HEK293 (cell line): ENCODE measurements at regions not wholly inside any gene's neighbourhood (a gene's known extent, or its start where the extent isn't known, plus 50 kb on each side); places are given as distances from the start of the nearest gene placed in this dataset.
A peak's percentile ranks its signal among the peaks of the same experiment; 100 is the strongest.

Experiments
- CTCF ChIA-PET: fragments of 350-600 bp; formaldehyde crosslinking; extraction: SDS; loops from one replicate; lab custom pipeline; 2021; ENCODE audit warnings: antibody characterized with exemption; lab: Yijun Ruan, JAX
- POLR2A ChIA-PET: fragments of 300-600 bp; formaldehyde crosslinking; extraction: SDS; loops from one replicate; lab custom pipeline; 2020; ENCODE audit warnings: antibody characterized with exemption, inconsistent platforms; lab: Yijun Ruan, JAX
- H3K27ac ChIP-seq: fragments of 200-500 bp; sonication (Bioruptor generic); 2 replicates; pipeline ENCODE4 v1.5.1; 2014; ENCODE audit warnings: low read depth, low read length, control low read depth, inconsistent platforms; ENCODE audit errors: extremely low read depth
- H3K36me3 ChIP-seq, 2 experiments: fragments of 200-500 bp in 1 of 2; sonication (Bioruptor generic) in 1 of 2; 1 replicate in 1 of 2; 2 replicates in 1 of 2; pipeline ENCODE4 v1.5.1; 2014 to 2017; ENCODE audit warnings: inconsistent platforms in 2 of 2, low read length in 2 of 2; ENCODE audit not compliant: control insufficient read depth in 2 of 2, insufficient read depth in 1 of 2
- H3K4me1 ChIP-seq: fragments of 200-500 bp; sonication (Bioruptor generic); 2 replicates; pipeline ENCODE4 v1.5.1; 2014; ENCODE audit warnings: mild to moderate bottlenecking, low read length, inconsistent platforms; ENCODE audit not compliant: control insufficient read depth, insufficient read depth
- H3K4me3 ChIP-seq: 2 replicates; pipeline ENCODE4 v1.5.1; 2011; ENCODE audit warnings: low read depth, mild to moderate bottlenecking, control low read depth, low read length, moderate library complexity
- H3K9me3 ChIP-seq: fragments of 200-500 bp; sonication (Bioruptor generic); 2 replicates; pipeline ENCODE4 v1.5.1; 2014; ENCODE audit warnings: low read depth, low read length, inconsistent platforms; ENCODE audit not compliant: control insufficient read depth, insufficient read depth
- FEZF1 ChIP-seq: fragments of 450-650 bp; formaldehyde crosslinking; IDR thresholded peaks from 2 replicates; pipeline ENCODE4 v1.5.1; 2016; ENCODE audit warnings: missing biosample characterization, missing genetic modification characterization
- PRDM2 ChIP-seq: fragments of 450-650 bp; formaldehyde crosslinking; IDR thresholded peaks from 2 replicates; pipeline ENCODE4 v1.5.1; 2016; ENCODE audit warnings: missing biosample characterization, missing genetic modification characterization, borderline replicate concordance
- SETDB1 ChIP-seq: IDR thresholded peaks from one replicate; pipeline ENCODE4 v1.6.1; 2017; ENCODE audit warnings: mild to moderate bottlenecking, low read length, moderate library complexity, mixed read lengths; ENCODE audit not compliant: insufficient read length
- TCF7L2 ChIP-seq: IDR thresholded peaks from 2 replicates; pipeline ENCODE4 v1.6.1; 2011; ENCODE audit warnings: low read depth, mild to moderate bottlenecking, inconsistent platforms, low read length, moderate library complexity, borderline replicate concordance
- ZBTB20 ChIP-seq: fragments of 450-650 bp; formaldehyde crosslinking; IDR thresholded peaks from 2 replicates; pipeline ENCODE4 v1.5.1; 2016; ENCODE audit warnings: missing biosample characterization, missing genetic modification characterization
- ZFP41 ChIP-seq: fragments of 450-650 bp; formaldehyde crosslinking; IDR thresholded peaks from 2 replicates; pipeline ENCODE4 v1.5.1; 2016; ENCODE audit warnings: missing biosample characterization, missing genetic modification characterization, borderline replicate concordance
- ZNF10 ChIP-seq: fragments of 450-650 bp; formaldehyde crosslinking; IDR thresholded peaks from 2 replicates; pipeline ENCODE4 v1.5.1; 2017; ENCODE audit warnings: missing biosample characterization, missing genetic modification characterization
- ZNF350 ChIP-seq: fragments of 450-650 bp; formaldehyde crosslinking; IDR thresholded peaks from 2 replicates; pipeline ENCODE4 v1.5.0; 2017; ENCODE audit warnings: missing biosample characterization, mild to moderate bottlenecking, missing genetic modification characterization
- ZNF391 ChIP-seq: fragments of 450-650 bp; formaldehyde crosslinking; IDR thresholded peaks from 2 replicates; pipeline ENCODE4 v1.5.1; 2016; ENCODE audit warnings: low read depth, missing biosample characterization, missing genetic modification characterization, borderline replicate concordance
- ZNF558 ChIP-seq: fragments of 450-650 bp; formaldehyde crosslinking; IDR thresholded peaks from 2 replicates; pipeline ENCODE4 v1.5.1; 2016; ENCODE audit warnings: missing biosample characterization, missing genetic modification characterization
- TF ChIP-seq, protein P1 (sequence below): fragments of 450-650 bp; formaldehyde crosslinking; conservative IDR thresholded peaks from 2 replicates; pipeline ENCODE4 v1.5.1; 2016; ENCODE audit warnings: low read depth, missing biosample characterization, missing genetic modification characterization
- TF ChIP-seq, protein P2 (sequence below): fragments of 450-650 bp; formaldehyde crosslinking; IDR thresholded peaks from 2 replicates; pipeline ENCODE4 v1.5.1; 2016; ENCODE audit warnings: missing biosample characterization, missing genetic modification characterization

GRCh38 chr5:27472000-27472763, 433.8 kb upstream of the CDH9 start (continued):
- TF ChIP-seq, protein P1, sequence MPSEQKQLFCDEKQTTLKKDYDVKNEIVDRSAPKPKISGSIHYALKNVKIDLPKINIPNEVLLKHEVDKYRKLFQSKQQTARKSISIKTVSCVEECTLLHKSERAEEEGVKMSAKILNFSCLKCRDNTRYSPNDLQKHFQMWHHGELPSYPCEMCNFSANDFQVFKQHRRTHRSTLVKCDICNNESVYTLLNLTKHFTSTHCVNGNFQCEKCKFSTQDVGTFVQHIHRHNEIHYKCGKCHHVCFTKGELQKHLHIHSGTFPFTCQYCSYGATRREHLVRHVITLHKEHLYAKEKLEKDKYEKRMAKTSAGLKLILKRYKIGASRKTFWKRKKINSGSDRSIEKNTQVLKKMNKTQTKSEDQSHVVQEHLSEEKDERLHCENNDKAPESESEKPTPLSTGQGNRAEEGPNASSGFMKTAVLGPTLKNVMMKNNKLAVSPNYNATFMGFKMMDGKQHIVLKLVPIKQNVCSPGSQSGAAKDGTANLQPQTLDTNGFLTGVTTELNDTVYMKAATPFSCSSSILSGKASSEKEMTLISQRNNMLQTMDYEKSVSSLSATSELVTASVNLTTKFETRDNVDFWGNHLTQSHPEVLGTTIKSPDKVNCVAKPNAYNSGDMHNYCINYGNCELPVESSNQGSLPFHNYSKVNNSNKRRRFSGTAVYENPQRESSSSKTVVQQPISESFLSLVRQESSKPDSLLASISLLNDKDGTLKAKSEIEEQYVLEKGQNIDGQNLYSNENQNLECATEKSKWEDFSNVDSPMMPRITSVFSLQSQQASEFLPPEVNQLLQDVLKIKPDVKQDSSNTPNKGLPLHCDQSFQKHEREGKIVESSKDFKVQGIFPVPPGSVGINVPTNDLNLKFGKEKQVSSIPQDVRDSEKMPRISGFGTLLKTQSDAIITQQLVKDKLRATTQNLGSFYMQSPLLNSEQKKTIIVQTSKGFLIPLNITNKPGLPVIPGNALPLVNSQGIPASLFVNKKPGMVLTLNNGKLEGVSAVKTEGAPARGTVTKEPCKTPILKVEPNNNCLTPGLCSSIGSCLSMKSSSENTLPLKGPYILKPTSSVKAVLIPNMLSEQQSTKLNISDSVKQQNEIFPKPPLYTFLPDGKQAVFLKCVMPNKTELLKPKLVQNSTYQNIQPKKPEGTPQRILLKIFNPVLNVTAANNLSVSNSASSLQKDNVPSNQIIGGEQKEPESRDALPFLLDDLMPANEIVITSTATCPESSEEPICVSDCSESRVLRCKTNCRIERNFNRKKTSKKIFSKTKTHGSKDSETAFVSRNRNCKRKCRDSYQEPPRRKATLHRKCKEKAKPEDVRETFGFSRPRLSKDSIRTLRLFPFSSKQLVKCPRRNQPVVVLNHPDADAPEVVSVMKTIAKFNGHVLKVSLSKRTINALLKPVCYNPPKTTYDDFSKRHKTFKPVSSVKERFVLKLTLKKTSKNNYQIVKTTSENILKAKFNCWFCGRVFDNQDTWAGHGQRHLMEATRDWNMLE: 0 out of 2 replicates have a peak, but pooled peaks have one; percentile 29
- TF ChIP-seq SETDB1: peak; percentile 63
- TF ChIP-seq ZBTB20 (tag by site-specific recombination): peak; percentile 60; the same call in 1 of the 2 replicates

GRCh38 chr5:27466959-27467358, 428.6 kb upstream of the CDH9 start:
- CTCF ChIA-PET: no interaction called here
- no peak overlapping the region for H3K4me3 ChIP-seq
- POLR2A ChIA-PET: no interaction called here

DNA sequence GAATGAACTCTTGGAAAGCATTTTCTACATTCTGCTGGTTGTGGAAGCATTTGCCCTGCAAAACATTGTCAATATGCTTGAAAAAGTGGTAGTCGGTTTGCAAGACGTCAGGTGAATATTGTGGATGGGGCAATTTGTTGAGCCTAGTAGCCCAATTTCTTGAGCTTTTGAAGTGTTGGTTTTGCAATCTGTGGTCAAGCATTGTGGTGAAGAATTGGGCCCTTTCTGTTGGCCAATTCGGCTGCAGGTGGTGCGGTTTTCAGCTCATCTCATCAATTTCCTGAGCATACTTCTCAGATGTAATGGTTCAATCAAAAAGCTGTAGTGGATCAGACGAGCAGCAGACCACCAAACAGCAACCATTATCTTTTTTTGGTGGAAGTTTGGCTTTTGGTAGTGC, 426.8 kb upstream of the CDH9 start:
- CTCF ChIA-PET: interaction anchor here (0.6 kb wide), 1 partner anchor 207 kb away, joined by 3 read pairs; no protein-coding TSS in a partner anchor
- Histone ChIP-seq H3K4me1 (no peaks in the 10 kb centered on the region), H3K27ac (no peak overlapping the region)

More at GRCh38 chr5:27466959-27467358, 428.6 kb upstream of the CDH9 start:
- no peak overlapping the region for H3K27ac ChIP-seq
- no peaks in the 10 kb centered on the region for H3K36me3 ChIP-seq
- TF ChIP-seq ZNF558 (tag by site-specific recombination): no peak
- no peaks in the 10 kb centered on the region; the same call in 1 of the 2 replicates for H3K9me3 ChIP-seq
- H3K4me1 ChIP-seq: no peaks in the 10 kb centered on the region

GRCh38 chr5:27463446-27464149, 425.2 kb upstream of the CDH9 start:
- ChIA-PET POLR2A (no interaction called here), CTCF (no interaction called here)
- Histone ChIP-seq H3K4me3 (no peak overlapping the region), H3K36me3 (no peaks in the 10 kb centered on the region), H3K27ac (no peak overlapping the region), H3K4me1 (no peaks in the 10 kb centered on the region), H3K9me3 (no peaks in the 10 kb centered on the region; the same call in 1 of the 2 replicates)
- no peak for TF ChIP-seq TCF7L2
- no peak for TF ChIP-seq PRDM2
- no peak for TF ChIP-seq ZNF10
- TF ChIP-seq FEZF1 (tag by site-specific recombination): no peak
- no peak for TF ChIP-seq ZNF391 (tag by site-specific recombination)
- no peak for TF ChIP-seq ZFP41

More for the DNA sequence above, 426.8 kb upstream of the CDH9 start:
- H3K36me3 ChIP-seq: no peaks in the 10 kb centered on the region
- POLR2A ChIA-PET: no interaction called here
- H3K9me3 ChIP-seq: no peaks in the 10 kb centered on the region; the same call in 1 of the 2 replicates
- no peak overlapping the region for H3K4me3 ChIP-seq
- TF ChIP-seq ZNF350: no peak
- TF ChIP-seq, protein P2, sequence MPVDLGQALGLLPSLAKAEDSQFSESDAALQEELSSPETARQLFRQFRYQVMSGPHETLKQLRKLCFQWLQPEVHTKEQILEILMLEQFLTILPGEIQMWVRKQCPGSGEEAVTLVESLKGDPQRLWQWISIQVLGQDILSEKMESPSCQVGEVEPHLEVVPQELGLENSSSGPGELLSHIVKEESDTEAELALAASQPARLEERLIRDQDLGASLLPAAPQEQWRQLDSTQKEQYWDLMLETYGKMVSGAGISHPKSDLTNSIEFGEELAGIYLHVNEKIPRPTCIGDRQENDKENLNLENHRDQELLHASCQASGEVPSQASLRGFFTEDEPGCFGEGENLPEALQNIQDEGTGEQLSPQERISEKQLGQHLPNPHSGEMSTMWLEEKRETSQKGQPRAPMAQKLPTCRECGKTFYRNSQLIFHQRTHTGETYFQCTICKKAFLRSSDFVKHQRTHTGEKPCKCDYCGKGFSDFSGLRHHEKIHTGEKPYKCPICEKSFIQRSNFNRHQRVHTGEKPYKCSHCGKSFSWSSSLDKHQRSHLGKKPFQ (tag by site-specific recombination): no peak
- TF ChIP-seq SETDB1: no peak
- TF ChIP-seq, all 188 proteins: peak for 0
